Stimulated activated CD8-positive, alpha-beta memory T cell treated with anti-CD3 and anti-CD28 coated beads, Interleukin-7, amount 100 ng/mL, for 1 hour (primary cell): ENCODE measurements at regions not wholly inside any gene's neighbourhood (a gene's known extent, or its start where the extent isn't known, plus 50 kb on each side); places are given as distances from the start of the nearest gene placed in this dataset.
"Not testable (repeated sequence)": the region's sequence is repeated elsewhere in the genome, so short reads cannot be mapped to it uniquely, and the experiment has no call there.

ENCODE experiments used
- DNase-seq, 2 donors: peaks; one replicate each; pipeline ENCODE4 v3.0.0-alpha.2; 2020; ENCODE audit warnings: low read depth in 2 of 2

DNA sequence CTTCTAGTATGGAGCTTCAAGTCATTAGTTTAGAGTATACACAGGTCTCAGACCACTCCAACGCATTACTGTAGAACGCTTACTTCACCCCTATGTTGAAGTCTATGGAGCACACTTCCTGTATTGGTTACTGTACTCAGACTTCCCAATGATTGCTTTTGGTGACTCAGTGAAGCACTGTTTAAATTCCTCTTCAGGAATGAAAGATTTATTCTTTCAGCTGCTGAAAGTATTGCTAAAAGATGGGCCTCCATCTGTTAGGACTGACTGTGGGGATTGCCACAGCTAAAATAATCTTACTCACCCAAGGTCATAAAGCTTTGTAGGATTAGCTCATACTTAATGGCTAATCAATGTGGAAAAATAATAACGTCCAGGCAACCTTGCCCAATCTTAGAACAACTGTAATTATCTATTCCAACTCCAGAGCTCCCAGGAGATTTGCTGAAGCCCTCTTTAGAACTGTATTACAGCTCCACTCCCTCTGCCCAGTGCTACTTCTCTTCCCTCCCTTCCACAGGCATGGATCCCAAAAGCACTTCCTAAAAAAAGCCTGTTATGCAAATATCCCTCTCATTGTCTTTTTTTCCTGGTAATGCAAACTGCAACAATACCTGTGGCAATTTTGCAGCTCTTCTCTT, 281.9 kb upstream of the HS3ST1 start:
- DNase-seq: no peak

- no peak for DNase-seq
These were observed 275.6 kb upstream of the HS3ST1 start for GRCh38 chr4:11704186-11704830.

GRCh38 chr4:11702886-11703557, 274.3 kb upstream of the HS3ST1 start:
- no peak for DNase-seq

- DNase-seq: no peak
These were observed 273.5 kb upstream of the HS3ST1 start for GRCh38 chr4:11701966-11702725.

DNA sequence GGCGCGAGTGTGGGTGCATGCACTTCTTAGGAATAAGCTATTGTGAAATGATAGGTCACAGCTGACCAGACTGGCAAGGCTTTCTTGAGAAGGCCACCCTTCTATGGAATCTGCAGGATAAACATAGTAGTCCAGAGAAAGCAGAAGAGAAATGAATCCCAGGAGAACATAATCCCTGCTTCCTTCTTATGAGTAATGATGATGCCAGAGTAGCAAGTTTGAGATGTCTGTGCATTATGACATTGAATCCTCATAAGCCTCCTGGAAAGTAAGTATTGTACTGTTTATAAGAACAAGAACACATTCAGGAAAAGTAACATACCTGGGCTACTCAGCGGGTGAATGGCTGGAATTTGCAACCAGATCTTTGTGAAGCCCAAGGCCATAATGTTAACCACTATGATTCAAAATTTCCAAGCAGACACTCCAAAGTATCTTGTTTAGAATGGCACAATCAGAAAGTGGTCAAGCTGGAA, 272.1 kb upstream of the HS3ST1 start:
- DNase-seq: no peak

DNA sequence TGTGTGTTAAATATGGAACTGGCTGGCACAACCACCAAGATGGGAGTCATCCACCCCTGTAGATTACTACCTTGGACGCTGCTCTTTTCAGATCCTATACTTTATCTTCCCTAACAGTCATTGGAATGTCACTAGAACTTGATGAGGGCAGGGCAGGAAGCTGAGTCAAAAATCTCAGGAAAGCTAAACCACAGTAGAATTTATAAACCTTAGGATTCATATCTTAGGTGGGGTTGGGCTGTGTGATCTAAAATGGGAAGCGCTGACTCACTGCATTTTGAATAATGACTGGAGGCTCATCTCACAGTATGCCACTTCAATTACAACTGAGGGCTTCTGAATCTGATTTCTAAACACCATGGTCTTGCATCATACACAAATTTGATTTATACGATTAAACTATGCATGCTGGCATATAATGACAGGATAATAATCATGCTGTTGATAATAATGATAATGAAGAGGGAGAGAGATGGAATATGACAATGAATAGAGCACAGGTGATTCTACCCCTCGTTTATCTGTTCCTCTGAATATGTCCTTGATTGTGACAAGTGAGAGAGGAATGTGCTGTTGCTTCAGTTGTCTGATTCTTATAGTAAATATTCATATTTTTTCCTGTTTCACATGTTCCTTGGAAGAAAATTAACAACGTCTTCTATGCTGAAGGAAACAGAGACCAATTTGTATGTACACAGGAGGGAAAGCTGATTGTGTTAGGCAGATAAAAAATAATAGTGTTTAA, 270.3 kb upstream of the HS3ST1 start:
- DNase-seq: no peak

DNA sequence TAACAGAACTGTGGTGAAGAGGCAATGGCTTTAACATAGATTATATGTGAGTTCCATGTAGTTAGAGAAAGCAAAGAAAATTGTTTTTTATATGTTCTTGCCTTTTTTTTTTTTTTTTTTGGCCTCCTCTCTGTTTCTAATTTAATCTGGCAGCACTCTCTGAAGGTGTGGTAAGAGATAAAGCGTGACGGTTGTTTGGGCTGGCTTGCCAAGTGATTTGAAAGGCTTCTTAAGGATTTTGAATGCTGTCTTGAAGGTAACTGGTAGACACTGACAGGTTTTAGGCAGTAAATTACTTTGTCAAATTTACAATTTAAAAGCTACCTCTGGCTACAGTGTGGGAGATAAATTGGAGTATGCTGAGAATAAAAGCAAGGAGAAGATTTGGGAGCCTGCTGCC, 269.3 kb upstream of the HS3ST1 start:
- DNase-seq: no peak

DNA sequence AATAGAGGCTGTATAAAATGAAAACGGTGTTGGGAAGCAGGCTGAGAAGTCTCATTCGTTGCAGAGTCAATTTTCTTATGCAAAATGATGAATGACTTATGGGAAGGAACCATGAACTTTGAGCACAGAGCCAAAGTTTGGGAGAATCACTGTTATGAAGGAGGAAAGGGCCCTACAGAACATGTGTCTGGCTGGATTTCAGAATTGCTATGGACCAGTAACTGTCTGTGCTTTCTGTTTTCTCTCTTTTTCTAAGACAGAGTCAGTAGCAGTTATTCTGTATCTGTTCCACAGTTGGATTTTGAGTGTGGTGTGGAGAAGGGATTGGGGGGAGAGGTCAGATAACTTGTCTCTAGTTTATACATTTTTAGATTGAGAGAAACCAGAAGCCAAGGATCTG, 265.0 kb upstream of the HS3ST1 start:
- no peak for DNase-seq

DNA sequence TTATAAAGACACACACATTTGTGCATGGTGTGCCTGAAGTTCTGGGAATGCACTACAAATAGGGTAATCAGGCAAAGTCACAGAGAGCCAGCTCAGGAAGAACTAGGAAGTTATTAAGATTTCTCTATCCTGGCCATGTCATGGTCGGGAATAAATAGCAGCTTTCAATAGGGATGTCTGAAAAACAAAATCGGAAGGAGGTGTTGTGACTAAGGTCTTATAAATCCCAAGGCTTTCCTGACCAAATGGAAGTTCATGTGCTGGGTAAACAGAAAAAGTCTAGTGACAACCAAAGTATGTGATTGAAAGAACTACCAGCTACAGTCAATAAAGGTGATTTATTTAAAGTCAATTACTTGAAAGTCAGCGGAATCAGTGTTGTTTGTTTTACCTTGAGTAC, 262.5 kb upstream of the HS3ST1 start:
- no peak for DNase-seq

DNA sequence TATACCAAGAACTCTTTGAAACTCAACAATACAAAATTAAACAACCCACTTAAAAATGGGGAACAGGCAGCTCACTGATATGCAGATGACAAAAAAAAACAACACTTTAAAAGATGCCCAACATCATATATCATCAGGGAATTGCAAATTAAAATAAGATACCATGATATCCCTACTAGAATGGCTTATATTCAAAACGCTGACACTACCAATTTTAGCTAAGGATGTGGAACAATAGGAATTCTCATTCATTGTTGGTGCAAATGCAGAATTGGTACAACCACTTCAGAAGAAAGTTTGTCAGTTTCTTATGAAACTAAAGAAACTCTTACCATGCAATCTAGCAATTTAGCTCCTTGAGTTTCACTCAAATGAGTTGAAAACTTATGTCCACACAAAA, 259.0 kb upstream of the HS3ST1 start:
- DNase-seq: no peak

DNA sequence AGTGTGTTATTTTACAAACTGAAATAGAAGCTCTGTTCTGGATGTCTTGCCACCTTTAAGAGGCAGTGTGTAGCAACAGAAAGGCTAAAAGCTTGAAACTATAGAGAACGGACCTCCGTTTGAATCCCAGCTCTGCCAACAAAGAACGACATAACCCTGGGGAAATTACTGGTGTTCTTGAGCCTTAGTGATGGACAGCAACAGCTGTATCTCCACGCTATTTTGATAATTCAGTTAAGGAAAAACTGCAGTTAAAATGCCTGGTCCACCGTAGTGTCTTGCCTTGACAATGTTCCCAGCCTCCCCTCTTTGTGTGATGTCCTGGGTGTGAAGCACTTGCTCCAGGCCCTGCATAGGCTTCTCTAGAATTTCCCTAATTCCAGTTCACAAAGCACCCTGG, 256.8 kb upstream of the HS3ST1 start:
- no peak for DNase-seq

DNA sequence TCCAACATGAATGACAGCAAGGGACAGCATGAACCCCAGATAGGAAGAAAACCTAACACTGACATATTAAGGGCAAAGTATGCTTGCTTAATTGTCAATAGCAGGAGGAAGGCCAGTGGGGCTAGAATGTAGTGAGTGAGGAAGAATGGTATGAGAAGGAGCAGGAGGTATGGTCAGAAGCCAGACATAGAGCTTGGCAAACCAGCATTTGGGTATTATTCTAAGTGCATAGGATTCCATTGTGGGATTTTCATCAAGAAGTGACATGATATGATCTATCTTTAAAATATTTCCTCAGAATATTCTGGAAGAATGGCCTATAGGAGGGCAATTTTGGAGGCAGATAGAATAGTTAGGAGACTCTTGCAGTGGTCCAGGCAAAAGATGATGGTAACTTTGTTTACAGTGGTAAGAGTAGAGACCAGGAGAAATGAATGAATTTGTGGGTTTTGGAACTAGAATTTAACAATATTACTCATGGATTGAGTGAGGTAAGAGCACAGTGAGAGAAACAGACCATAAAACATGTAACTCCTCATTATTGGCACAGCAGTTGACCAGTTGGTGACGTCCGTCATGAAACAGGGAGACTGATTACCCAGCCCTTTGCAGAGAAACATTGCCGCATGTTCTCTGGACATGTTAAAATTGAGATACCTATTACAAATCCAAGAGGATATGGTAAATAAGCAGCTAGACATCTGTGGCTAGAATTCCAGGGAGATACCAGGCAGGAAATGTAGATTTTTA, 246.5 kb upstream of the HS3ST1 start:
- DNase-seq: no peak

DNA sequence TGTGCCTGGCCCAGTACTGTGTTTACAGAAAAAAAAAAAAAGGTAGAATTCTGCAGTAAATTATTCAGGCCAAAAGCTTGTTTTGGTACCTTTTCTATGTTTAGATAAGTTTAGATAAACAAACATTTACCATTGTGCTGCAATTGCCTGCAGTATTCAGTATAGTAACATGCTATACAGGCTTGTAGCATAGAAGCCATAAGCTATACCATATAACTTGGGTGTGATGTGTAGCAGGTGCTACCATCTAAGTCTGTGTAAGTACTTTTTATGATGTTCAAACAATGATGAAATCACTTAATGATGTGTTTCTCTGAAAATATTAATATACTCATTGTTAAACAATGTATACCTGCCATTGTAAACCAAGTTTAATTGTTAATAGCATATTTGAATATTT, 241.6 kb upstream of the HS3ST1 start:
- DNase-seq: no peak

DNA sequence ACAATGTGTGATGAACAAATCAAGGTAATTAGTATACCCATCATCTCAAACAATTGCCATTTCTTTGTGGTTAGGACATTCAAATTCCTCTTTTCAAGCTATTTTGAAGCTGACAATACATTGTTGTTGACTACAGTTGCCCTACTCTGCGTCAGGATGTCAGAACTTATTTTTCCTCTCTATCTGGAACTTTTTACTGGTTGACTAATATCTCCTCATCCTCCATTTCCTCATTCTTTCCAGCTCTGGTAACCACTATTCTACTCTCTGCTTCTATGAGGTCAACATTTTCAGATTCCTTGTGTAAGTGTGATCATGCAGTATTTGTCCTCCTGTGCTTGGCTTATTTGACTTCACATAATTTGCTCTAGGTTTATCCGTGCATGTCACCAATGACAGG, 240.5 kb upstream of the HS3ST1 start:
- no peak for DNase-seq

- DNase-seq: no peak
These were observed 234.4 kb upstream of the HS3ST1 start for GRCh38 chr4:11663114-11663513.

- no peak for DNase-seq
These were observed 222.3 kb upstream of the HS3ST1 start for GRCh38 chr4:11650801-11651596.

DNA sequence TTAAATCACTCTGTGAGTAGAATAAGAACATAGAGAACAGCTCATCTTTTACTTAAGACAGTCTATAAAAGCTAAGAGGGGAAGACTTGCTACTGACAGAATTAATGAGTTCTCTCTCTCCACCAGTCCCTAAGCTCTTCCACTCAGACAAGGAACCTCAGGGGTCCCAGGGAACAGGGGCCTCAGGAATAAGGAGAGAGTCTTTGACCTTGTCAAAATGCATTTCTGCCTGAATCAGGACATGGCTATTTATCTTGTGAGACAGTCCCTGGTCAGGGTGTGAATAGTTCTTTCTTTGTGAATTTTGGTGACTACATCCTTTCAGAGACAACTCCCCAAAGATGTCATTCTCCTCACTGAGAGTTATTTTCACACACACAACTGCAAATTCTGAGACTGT, 218.7 kb upstream of the HS3ST1 start:
- DNase-seq: no peak

DNA sequence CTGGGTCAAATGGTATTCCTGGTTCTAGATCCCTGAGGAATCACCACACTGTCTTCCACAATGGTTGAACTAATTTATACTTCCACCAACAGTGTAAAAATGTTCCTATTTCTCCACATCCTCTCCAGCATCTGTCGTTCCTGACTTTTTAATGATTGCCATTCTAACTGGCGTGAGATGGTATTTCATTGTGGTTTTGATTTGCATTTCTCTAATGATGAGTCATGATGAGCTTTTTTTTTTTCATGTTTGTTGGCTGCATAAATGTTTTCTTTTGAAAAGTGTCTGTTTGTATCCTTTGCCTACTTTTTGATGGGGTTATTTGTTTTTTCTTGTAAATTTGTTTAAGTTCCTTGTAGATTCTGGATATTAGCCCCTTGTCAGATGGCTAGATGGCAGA, 214.4 kb upstream of the HS3ST1 start:
- not testable (repeated sequence) for DNase-seq

- DNase-seq: no peak
These were observed 211.9 kb upstream of the HS3ST1 start for GRCh38 chr4:11640584-11640983.

DNA sequence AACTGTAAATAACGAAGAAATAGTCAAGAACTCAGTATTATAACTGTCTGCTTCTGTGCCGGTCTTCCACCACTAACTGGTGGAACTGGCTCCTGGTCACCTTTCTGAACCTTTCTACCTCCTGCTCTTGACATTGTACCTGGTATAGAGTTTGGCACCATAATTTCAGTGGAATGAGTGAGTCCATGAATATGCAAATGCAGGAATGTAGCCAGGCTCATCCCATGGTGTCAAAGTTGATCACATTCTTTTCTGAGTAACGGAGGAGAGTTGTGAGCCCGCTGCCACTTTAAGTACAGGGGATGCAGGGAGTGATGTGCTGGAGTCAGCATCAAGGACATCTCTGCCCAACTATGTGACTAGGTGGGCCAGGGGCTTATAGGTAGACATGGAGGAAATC, 207.9 kb upstream of the HS3ST1 start:
- no peak for DNase-seq
